Cardiac fibroblast (primary cell): ENCODE measurements at regions not wholly inside any gene's neighbourhood (a gene's known extent, or its start where the extent isn't known, plus 50 kb on each side); places are given as distances from the start of the nearest gene placed in this dataset.

Experiments used
- DNase-seq, 2 donors: peaks; one replicate each; pipeline versions ENCODE4 v3.0.0 to v3.0.0-alpha.2; 2010; ENCODE audit warnings: low read depth in 2 of 2
- H3K4me3 ChIP-seq, 2 donors: replicated peaks in 1 of 2; 1 replicate in 1 of 2; 2 replicates in 1 of 2; pipeline ENCODE4 v1.5.1; 2011; ENCODE audit warnings: low read depth in 2 of 2, low read length in 2 of 2, mild to moderate bottlenecking in 2 of 2, moderate library complexity in 1 of 2
- CTCF ChIP-seq: IDR thresholded peaks from one replicate; pipeline ENCODE4 v1.5.1; 2011; ENCODE audit warnings: low read depth, mild to moderate bottlenecking, low read length, inconsistent platforms

DNA sequence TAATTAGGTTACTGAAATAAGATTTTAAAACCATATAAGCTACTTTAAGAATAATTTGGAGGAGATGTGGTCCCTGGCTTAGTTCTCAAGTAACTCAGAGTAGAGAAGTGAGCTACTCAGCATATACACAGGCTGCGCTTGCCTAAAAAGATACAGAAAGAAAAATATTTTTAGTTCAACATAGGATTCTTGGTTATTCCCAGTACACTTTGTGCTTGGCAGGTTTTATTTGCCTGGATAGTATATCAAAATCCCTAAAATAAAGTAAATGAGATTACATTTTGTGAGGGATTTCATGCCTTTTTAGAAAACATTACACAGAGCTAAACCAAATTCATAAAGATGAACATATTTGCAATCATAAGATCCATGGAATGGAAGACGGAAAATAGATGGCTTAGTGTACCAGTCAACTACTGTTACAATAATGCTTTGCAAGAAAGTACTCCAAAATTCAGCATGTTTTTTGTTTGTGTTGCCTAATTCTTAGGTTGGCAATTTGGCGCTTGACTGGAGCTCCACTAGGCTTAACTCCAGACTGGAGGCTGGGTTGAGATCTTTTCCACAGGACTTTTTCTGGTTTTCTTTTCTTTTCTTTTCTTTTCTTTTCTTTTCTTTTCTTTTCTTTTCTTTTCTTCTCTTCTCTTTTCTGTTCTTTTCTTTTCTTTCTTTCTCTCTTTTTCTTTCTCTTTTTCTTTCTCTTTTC, 600.5 kb upstream of the SYT4 start:
- DNase-seq, result no peak
- no peak overlapping the region for H3K4me3 ChIP-seq
- no peak for TF ChIP-seq CTCF

DNA sequence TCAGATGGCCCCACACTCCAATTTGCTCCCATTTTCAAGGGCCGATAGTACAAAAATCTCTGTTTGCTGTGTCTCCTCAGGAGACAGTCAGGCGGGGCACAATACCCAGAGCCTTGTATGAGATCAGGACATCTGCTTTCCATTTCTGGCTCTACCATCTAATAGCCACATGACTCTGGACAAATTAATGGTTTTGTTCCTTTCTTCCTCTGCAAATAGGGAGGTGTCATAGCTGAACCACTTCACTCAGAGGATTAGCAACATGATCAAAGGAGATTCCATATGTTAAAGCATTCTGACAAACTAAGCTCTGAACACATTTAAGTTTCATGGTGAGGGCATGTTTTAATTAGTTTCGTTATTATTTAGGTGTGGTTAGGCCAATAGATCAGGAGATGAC, 602.1 kb upstream of the SYT4 start:
- TF ChIP-seq CTCF, result no peak
- DNase-seq, result no peak

GRCh38 chr18:43882358-43883055, 605.2 kb upstream of the SYT4 start:
- peak in 1 of 2 donors; percentile 29 for DNase-seq
- no peak for TF ChIP-seq CTCF
- no peak overlapping the region for H3K4me3 ChIP-seq

More for the DNA sequence above, 602.1 kb upstream of the SYT4 start:
- no peak overlapping the region for H3K4me3 ChIP-seq

GRCh38 chr18:43883886-43884285, 606.6 kb upstream of the SYT4 start:
- H3K4me3 ChIP-seq, result no peak overlapping the region
- TF ChIP-seq CTCF, result no peak
- DNase-seq, result no peak

GRCh38 chr18:43886341-43886740, 609.1 kb upstream of the SYT4 start:
- peak in 1 of 2 donors; percentile 30 for DNase-seq
- H3K4me3 ChIP-seq, result no peak overlapping the region
- TF ChIP-seq CTCF, result no peak

DNA sequence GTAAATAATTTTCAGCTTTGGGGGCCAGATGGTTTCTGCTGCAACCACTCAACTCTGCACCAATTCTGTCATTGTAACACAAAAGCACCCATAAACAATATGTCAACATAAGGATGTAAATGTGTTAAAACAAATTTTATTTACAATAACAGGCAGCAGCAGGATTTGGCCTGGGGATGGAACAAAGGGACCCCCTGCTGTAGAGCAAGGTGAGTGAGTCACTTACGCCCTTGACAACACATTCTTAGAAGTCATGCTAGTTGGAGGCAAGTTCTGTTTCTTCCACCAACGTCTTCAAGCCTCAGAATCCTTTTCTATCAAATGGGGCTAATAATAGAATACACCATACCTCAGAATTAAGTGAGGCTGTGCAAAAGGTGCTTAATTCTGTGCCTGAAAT, 610.2 kb upstream of the SYT4 start:
- no peak overlapping the region for H3K4me3 ChIP-seq
- no peak for TF ChIP-seq CTCF
- no peak for DNase-seq

DNA sequence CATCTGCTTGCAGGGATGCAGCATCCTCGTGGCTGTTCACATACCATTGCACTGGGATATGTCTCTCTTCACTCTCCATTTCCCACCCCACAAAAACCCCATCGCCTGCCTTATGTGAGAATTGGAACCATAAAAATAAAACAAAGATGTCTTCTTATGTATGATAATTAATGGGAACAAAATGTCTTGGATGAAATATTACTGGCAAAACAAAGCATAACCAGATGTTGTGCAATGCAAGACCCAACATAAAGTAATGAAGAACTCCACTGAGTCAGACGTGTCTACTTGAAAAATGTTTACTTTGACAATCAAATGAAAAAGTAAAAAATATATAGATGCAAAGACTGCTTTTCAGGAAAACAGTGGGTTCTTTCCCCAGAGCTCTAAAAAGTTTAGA, 611.3 kb upstream of the SYT4 start:
- DNase-seq, result peak; percentile 23 to 62
- no peak overlapping the region for H3K4me3 ChIP-seq
- no peak for TF ChIP-seq CTCF
